Activated naive CD4-positive, alpha-beta T cell treated with anti-CD3 and anti-CD28 coated beads, Interleukin-2, amount 10 ng/mL, durations not matched to agents 7 days and 5 days (primary cell): ENCODE measurements at regions not wholly inside any gene's neighbourhood (a gene's known extent, or its start where the extent isn't known, plus 50 kb on each side); places are given as distances from the start of the nearest gene placed in this dataset.

ENCODE experiments used
- CTCF ChIA-PET: fragments of 350-600 bp; sonication (Branson Sonifier 250); formaldehyde crosslinking; loops from one replicate; lab custom pipeline; 2021; ENCODE audit warnings: antibody characterized with exemption; lab: Charles Lee
- DNase-seq: peaks from one replicate; pipeline ENCODE4 v3.0.0-alpha.2; 2020
- H3K27ac Mint-ChIP-seq: one replicate; pipeline ENCODE4 v1.8.0; 2021; ENCODE audit warnings: mild to moderate bottlenecking, moderate library complexity, mixed read lengths
- H3K27me3 Mint-ChIP-seq: one replicate; pipeline ENCODE4 v1.8.0; 2021; ENCODE audit warnings: mild to moderate bottlenecking, mixed read lengths
- H3K36me3 Mint-ChIP-seq: one replicate; pipeline ENCODE4 v1.8.0; 2021; ENCODE audit warnings: mixed read lengths
- H3K4me1 Mint-ChIP-seq: one replicate; pipeline ENCODE4 v1.8.0; 2021; ENCODE audit warnings: mixed read lengths
- H3K4me3 Mint-ChIP-seq: one replicate; pipeline ENCODE4 v1.8.0; 2021; ENCODE audit warnings: mild to moderate bottlenecking, moderate library complexity, mixed read lengths
- H3K9me3 Mint-ChIP-seq: one replicate; pipeline ENCODE4 v1.8.0; 2021; ENCODE audit warnings: mixed read lengths

DNA sequence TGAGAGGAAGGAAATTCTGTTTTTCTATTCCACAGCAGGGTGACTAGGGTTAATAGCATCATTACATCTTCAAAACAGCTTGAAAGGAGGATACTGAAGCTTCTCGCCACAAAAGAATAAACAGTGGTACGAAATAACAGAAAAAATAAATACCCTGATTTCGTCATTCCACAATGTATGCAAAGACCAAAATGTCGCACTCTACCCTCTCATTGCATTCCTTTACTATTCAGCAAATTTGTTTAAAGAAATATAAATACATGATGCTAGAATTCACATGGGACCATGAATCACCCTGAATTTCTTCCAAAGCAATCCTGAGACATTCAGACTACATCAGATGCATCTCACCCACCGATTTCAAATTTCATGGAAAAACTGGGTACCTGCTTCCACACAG, 112.3 kb upstream of the TOP3B start:
- no peak overlapping the region for H3K27ac Mint-ChIP-seq
- H3K4me3 Mint-ChIP-seq = no peak overlapping the region
- H3K36me3 Mint-ChIP-seq = no peaks in the 10 kb centered on the region
- CTCF ChIA-PET = no interaction called here
- peaks cover 6% of the 10 kb centered on the region for H3K4me1 Mint-ChIP-seq
- no peaks in the 10 kb centered on the region for H3K9me3 Mint-ChIP-seq
- no peak for DNase-seq
- H3K27me3 Mint-ChIP-seq = peaks cover 24% of the 10 kb centered on the region

DNA sequence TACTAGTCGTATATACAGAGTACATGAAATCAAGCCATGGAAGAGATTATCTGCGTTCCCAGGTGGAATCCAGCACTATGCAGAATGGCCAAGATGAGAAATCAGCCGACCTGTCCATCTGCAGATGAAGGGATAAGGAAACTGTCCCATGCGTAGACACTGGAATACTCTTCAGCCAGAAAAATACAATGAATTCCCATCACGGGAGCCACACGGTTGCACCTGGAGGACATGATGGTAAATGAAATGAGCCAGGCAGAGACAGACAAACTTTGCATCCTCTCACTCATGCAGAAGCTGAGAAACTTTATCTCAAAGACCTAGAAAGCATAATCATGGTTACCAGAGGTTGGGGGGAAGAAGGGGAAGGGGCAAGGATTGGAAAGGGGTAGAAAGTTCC, 111.9 kb upstream of the TOP3B start:
- DNase-seq = no peak
- CTCF ChIA-PET = no interaction called here
- no peak overlapping the region for H3K27ac Mint-ChIP-seq
- no peaks in the 10 kb centered on the region for H3K9me3 Mint-ChIP-seq
- H3K27me3 Mint-ChIP-seq = peaks cover 24% of the 10 kb centered on the region
- H3K36me3 Mint-ChIP-seq = no peaks in the 10 kb centered on the region
- H3K4me3 Mint-ChIP-seq = no peak overlapping the region
- H3K4me1 Mint-ChIP-seq = peaks cover 6% of the 10 kb centered on the region

DNA sequence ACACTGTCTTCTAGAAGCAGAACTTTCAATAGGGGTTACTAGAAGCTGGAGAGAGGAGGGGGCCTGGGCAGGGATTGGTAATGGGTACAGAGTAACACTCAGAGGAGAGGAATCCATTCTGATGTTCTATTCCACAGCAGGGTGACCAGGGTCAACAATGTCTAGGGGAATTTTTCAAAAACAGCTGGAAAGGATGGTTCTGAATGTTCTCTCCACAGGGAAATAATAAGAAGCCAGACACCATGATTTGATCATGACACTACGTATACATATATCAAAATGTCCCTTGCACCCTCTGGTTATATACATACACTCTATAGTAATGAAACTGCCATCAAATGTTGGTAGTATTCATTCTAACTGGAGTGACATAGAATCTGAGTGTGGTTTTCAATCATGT, 111.2 kb upstream of the TOP3B start:
- DNase-seq = no peak
- H3K9me3 Mint-ChIP-seq = no peaks in the 10 kb centered on the region
- H3K36me3 Mint-ChIP-seq = no peaks in the 10 kb centered on the region
- CTCF ChIA-PET = no interaction called here
- peaks cover 27% of the 10 kb centered on the region for H3K27me3 Mint-ChIP-seq
- no peak overlapping the region for H3K27ac Mint-ChIP-seq
- H3K4me1 Mint-ChIP-seq = peaks cover 6% of the 10 kb centered on the region
- no peak overlapping the region for H3K4me3 Mint-ChIP-seq

DNA sequence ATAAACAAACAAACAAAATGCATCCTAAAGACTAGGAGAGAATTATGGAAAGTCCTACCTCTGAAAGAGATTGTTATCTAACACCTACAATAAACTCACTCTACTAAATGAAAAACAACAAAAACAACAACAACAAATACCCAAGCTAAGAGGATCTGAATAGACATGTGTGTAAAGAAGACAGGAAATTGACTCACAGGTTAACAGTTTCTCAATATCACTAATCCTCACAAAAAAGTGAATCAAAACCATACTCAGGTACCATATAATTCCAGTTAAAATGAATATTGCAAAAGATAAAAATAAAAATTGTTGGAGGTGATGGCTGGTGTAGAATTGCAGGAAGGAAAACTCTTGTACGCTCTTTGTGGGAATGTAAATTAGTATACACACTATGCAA, 110.4 kb upstream of the TOP3B start:
- H3K4me3 Mint-ChIP-seq = no peak overlapping the region

DNA sequence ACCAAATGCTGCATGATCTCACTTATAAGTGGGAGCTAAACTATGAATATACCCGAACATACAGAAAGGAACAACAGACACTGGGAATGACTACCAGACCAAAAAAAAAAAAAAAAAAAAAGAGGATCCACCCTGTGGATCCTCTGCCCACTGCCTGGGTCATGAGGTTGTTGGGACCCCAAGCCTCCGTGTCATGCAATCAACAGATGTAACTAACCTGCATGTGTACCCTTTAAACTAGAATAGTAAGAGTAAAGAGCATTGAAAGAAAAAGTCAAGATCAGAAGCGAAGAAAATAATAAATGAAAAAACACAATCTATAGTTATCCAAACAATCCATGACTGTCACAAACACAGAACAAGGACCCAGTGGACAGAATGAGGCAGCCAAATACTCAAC, 109.5 kb upstream of the TOP3B start:
- no peaks in the 10 kb centered on the region for H3K36me3 Mint-ChIP-seq
- H3K27me3 Mint-ChIP-seq = peaks cover 22% of the 10 kb centered on the region
- no peak for DNase-seq
- H3K4me1 Mint-ChIP-seq = peaks cover 6% of the 10 kb centered on the region
- no peak overlapping the region for H3K27ac Mint-ChIP-seq
- CTCF ChIA-PET = no interaction called here
- H3K4me3 Mint-ChIP-seq = no peak overlapping the region
- no peaks in the 10 kb centered on the region for H3K9me3 Mint-ChIP-seq

More for the DNA sequence above, 110.4 kb upstream of the TOP3B start:
- H3K27me3 Mint-ChIP-seq = peaks cover 27% of the 10 kb centered on the region
- CTCF ChIA-PET = no interaction called here
- DNase-seq = no peak
- no peaks in the 10 kb centered on the region for H3K9me3 Mint-ChIP-seq
- H3K4me1 Mint-ChIP-seq = peaks cover 6% of the 10 kb centered on the region
- no peaks in the 10 kb centered on the region for H3K36me3 Mint-ChIP-seq
- H3K27ac Mint-ChIP-seq = no peak overlapping the region

DNA sequence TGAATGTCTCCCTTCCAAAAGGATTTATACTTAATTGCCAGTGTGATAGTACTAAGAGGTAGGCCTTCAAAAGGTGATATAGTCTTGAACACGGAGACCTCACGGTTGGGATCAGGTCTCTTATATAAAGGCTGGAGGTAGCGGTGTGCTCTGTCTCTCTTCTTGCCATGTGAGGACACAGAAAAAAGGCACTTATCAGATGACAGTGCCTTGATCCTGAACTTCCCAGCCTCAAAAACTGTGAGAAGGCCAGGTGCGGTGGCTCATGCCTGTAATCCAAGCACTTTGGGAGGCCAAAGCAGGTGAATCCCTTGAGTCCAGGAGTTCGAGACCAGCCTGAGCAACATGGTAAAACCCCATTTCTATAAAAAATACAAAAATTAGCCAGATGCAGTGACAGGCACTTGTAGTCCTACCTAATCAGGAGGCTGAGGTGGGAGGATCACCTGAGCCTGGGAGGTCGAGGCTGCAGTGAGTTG, 108.9 kb upstream of the TOP3B start:
- DNase-seq = no peak
- H3K4me3 Mint-ChIP-seq = no peak overlapping the region
- CTCF ChIA-PET = no interaction called here
- H3K27ac Mint-ChIP-seq = no peak overlapping the region
- peaks cover 29% of the 10 kb centered on the region for H3K27me3 Mint-ChIP-seq
- H3K36me3 Mint-ChIP-seq = no peaks in the 10 kb centered on the region
- H3K9me3 Mint-ChIP-seq = no peaks in the 10 kb centered on the region
- peaks cover 6% of the 10 kb centered on the region for H3K4me1 Mint-ChIP-seq

DNA sequence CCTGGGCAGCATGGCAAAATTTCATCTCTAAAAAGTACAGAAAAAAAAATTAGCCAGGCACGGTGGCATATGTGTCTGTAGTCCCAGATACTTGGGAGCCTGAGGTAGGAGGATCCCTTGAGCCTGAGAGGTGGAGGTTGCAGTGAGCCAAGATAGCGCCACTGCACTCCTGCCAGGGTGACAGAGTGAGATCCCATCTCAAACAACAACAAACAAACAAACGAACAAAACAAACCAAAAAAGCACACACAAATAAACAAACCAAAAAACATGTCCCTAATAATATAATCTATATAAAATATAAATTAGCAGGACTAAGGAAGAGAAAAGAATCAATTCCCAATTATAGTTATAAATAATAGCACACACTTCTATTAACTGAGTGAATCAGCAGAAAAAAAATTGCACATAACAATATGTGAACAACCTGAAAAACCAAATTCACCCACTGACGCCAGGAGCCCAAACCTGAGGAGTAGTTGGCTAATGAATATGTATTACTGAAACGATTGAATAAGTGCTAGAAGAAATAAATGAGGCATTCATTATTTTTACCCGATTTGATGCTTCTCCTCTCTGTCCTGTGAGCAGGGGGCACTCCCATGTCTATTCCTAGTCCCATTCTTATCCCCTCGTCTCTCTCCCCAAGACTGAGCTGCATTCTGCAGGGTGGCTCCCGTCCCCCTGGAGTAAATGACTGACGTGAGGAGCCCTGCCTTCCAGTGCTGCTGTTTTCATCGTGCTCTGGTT, 108.2 kb upstream of the TOP3B start:
- Mint-ChIP-seq H3K27ac (no peak overlapping the region), H3K4me1 (peaks cover 6% of the 10 kb centered on the region), H3K9me3 (no peaks in the 10 kb centered on the region), H3K4me3 (no peak overlapping the region), H3K36me3 (no peaks in the 10 kb centered on the region), H3K27me3 (peaks cover 33% of the 10 kb centered on the region)
- CTCF ChIA-PET = no interaction called here
- no peak for DNase-seq

DNA sequence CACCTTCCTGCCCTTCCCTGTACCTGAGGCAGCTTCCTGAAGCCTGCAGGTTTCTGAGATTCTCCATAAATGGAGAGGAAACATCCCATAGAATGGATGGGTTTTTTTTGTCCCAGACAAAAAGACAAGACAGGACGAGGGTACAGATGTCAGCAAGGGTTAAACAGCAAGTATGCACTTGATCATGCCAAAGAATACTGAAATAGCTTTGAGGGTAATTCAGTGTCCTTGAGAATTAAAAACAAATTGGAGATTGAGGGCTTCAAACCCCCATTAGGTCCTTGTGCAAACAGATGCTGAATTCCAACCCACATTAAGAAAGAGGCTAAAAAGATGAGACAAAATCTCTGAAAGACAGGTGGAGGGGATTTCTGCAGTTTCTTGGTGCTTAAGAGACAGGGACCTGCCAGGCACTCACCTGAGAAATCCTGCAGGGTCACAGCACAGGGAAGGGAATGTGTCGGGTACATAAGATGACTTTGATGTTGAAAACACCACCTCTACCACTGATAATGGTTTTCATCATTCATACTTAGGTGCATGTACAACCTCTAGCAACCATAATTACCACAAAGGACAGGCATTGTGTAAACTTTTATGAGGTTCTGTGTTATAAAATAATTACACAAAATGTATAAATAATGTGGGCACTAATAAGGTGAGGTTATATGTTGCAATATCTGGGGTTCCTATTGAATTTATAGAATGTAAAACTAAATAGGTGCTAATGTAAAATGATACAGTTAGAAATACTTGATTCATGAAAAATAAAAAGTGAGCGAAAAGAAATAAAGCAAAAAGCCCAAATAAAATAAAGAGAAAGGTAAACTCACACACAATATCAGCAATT, 107.1 kb upstream of the TOP3B start:
- no peak for DNase-seq
- CTCF ChIA-PET = no interaction called here

DNA sequence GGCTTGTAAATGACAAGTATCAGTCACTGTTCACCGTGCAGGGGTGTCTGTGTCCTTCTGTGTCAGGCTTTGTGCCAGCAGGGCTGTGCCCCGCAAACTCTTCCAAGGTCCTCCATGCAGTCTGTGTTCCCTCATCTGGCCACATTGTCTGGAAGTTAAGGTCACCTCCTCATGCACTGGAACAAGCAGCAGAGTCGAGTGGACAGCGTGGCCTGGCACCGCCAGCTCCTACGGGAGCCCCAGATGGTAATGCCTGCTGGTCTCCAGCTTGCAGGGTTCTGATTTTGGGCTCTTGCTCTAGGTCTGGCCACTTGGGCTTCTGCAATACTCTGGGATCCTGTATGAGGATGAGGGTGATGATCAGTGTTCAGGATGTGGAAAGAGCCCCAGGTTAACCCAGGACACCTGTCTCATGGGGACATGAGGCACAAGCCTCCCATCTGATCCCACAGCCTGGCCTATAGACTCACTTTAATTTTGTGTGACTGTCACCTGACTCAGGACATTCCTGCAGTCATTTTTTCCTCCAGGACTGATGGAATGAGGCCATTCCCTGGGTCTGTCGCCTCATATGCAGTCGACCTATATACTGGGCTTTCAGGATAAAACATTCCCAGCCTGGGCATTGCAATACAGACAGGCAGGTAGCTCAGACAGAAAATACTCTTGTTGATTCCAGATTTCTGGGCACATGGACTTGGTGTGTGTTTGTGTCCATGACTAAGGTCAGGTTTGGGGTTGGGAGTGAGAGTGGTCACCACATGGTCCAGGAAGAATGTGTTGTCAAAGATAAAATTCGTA, 106.3 kb upstream of the TOP3B start:
- CTCF ChIA-PET = no interaction called here
- H3K36me3 Mint-ChIP-seq = no peaks in the 10 kb centered on the region
- H3K27me3 Mint-ChIP-seq = peaks cover 34% of the 10 kb centered on the region
- H3K27ac Mint-ChIP-seq = no peak overlapping the region
- no peaks in the 10 kb centered on the region for H3K9me3 Mint-ChIP-seq
- no peak overlapping the region for H3K4me3 Mint-ChIP-seq
- peaks cover 6% of the 10 kb centered on the region for H3K4me1 Mint-ChIP-seq
- no peak for DNase-seq

More for the DNA sequence above, 107.1 kb upstream of the TOP3B start:
- Mint-ChIP-seq H3K9me3 (no peaks in the 10 kb centered on the region), H3K36me3 (no peaks in the 10 kb centered on the region), H3K4me1 (peaks cover 6% of the 10 kb centered on the region), H3K27me3 (peaks cover 32% of the 10 kb centered on the region), H3K27ac (no peak overlapping the region), H3K4me3 (no peak overlapping the region)

DNA sequence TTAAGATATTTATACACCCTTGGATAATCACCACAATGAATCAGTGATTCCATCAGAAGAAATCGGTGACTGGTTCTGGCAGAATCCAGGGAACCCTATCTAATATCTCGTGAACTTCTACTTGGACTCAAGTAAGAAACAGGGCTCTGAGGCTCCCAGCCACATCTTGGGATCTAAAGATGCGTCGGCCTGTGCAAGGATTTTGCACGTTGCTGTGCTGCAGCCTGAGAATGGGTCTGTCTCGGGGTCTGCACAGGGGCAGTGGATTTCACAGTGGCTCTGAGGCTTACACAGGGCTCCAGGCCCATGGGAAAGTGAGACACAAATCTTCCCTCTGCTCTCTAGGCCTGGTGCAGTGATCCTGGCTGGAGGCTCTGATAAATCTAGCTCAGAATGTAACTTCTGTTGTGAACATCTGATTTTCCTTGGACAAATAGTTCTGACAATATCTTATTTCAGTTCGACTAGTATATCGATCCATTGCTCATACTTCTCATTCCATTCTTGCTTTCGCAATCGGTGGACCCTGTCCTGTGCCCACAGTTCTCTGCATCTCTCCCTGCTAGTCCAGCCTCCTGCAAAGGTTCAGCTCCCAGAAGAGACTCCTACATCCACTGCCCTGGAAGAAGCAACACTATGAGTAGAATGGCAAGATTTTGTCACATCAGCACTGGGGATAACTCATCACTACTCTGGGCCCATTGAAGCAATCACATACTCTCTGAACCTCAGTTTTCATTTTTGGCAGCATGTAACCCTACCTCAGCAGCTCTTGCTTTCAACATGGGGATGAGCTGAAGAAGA, 105.5 kb upstream of the TOP3B start:
- Mint-ChIP-seq H3K27me3 (peaks cover 39% of the 10 kb centered on the region), H3K4me3 (no peak overlapping the region), H3K9me3 (no peaks in the 10 kb centered on the region), H3K27ac (no peak overlapping the region), H3K36me3 (no peaks in the 10 kb centered on the region), H3K4me1 (peaks cover 6% of the 10 kb centered on the region)
- no peak for DNase-seq
- CTCF ChIA-PET = no interaction called here

DNA sequence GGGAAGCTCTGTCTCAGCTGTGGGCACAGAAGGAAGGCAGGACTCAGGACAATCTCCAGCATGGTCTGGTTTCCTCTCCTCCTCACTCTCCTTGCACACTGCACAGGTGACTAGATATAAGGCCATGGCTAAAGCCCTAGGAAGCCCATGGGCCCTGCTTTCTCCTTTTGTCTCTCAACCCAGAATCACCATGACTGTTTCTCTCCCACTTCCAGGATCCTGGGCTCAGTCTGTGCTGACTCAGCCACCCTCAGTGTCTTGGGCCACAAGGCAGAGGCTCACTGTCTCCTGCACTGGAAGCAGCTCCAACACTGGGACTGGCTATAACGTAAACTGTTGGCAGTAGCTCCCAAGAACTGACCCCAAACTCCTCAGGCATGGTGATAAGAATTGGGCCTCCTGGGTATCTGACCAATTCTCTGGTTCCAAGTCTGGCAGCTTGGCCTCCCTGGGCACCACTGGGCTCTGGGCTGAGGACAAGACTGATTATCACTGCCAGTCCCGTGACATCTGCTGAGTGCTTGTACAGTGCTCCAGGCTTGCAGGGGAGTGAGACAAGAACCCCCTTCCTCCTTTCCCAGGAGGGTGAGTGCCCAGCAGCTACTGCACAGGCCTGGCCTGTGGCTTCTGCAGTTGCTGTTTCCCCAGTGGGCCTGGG, 104.0 kb upstream of the TOP3B start:
- Mint-ChIP-seq H3K4me3 (no peak overlapping the region), H3K27me3 (peaks cover 39% of the 10 kb centered on the region), H3K9me3 (no peaks in the 10 kb centered on the region), H3K27ac (no peak overlapping the region), H3K36me3 (no peaks in the 10 kb centered on the region), H3K4me1 (no peaks in the 10 kb centered on the region)
- no peak for DNase-seq
- CTCF ChIA-PET = no interaction called here

DNA sequence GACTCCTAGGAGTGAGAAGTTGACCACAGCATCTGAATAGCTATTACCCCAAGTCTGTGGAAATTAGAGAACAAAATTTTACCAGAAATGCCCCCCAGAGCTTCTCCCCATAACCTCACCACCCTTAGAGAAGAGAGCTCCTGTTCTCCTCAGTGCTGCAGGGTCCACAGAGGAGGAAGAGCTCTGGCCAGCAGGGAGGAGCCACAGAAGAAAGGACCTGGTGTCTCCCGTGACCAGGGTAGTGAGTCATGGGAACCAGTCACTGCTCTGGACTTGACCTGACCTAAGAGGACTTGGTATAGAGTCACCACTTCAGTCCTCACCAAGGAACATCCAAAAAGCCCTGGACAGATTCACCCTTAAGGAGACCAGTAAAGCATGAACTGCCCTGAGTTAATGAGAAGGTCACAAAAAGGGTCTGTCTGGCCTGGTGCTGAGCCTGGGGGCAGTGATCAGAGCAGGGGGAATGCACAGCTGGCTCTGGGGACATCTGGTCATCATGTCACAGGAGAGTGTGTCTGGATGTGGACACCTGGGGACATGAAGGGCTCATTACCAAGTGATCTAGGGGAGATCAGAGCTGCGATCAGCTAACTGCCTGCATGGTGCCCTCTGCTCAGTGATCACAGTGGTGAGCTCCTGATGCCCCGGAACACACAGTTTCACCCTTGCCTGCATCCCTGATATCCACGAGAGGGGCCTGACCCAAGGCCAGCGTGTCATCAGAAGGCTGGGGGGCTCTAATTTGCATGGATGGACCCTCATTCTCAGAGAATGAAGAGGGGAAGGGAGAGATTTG, 103.3 kb upstream of the TOP3B start:
- CTCF ChIA-PET = no interaction called here
- H3K27me3 Mint-ChIP-seq = peaks cover 46% of the 10 kb centered on the region
- no peaks in the 10 kb centered on the region for H3K9me3 Mint-ChIP-seq
- no peaks in the 10 kb centered on the region for H3K36me3 Mint-ChIP-seq
- no peak overlapping the region for H3K4me3 Mint-ChIP-seq
- no peak overlapping the region for H3K27ac Mint-ChIP-seq
- no peaks in the 10 kb centered on the region for H3K4me1 Mint-ChIP-seq
- no peak for DNase-seq
